ENCODE measurements at regions not wholly inside any gene's neighbourhood (a gene's known extent, or its start where the extent isn't known, plus 50 kb on each side); places are given as distances from the start of the nearest gene placed in this dataset.
"Not testable (repeated sequence)": the region's sequence is repeated elsewhere in the genome, so short reads cannot be mapped to it uniquely, and the experiment has no call there.

GRCh38 chr3:87555290-87555689 is 278.9 kb upstream of the POU1F1 start:
- no peak for TF ChIP-seq CTCF (IDR thresholded peaks at IDR 0.05; ENCODE audit: low read depth, low read length, missing control alignments)
- no peak overlapping the region for H3K4me3 ChIP-seq (ENCODE audit: low read depth, low read length)
- DNase-seq (ENCODE audit: low read depth), result no peak

- TF ChIP-seq CTCF (IDR thresholded peaks at IDR 0.05; ENCODE audit: low read depth, low read length, missing control alignments), result no peak
- no peak overlapping the region for H3K4me3 ChIP-seq (ENCODE audit: low read depth, low read length)
- no peak for DNase-seq (ENCODE audit: low read depth)
Measured at GRCh38 chr3:87553058-87553457, 276.7 kb upstream of the POU1F1 start.

GRCh38 chr3:87550892-87551291 is 274.5 kb upstream of the POU1F1 start:
- no peak for TF ChIP-seq CTCF (IDR thresholded peaks at IDR 0.05; ENCODE audit: low read depth, low read length, missing control alignments)
- DNase-seq (ENCODE audit: low read depth), result no peak
- H3K4me3 ChIP-seq (ENCODE audit: low read depth, low read length), result no peak overlapping the region

GRCh38 chr3:87549208-87549607 is 272.8 kb upstream of the POU1F1 start:
- H3K4me3 ChIP-seq (ENCODE audit: low read depth, low read length), result no peak overlapping the region
- no peak for TF ChIP-seq CTCF (IDR thresholded peaks at IDR 0.05; ENCODE audit: low read depth, low read length, missing control alignments)
- no peak for DNase-seq (ENCODE audit: low read depth)

GRCh38 chr3:87548271-87548670 is 271.9 kb upstream of the POU1F1 start:
- no peak overlapping the region for H3K4me3 ChIP-seq (ENCODE audit: low read depth, low read length)
- no peak for DNase-seq (ENCODE audit: low read depth)
- TF ChIP-seq CTCF (IDR thresholded peaks at IDR 0.05; ENCODE audit: low read depth, low read length, missing control alignments), result no peak

GRCh38 chr3:87546216-87546615 is 269.8 kb upstream of the POU1F1 start:
- DNase-seq (ENCODE audit: low read depth), result no peak
- H3K4me3 ChIP-seq (ENCODE audit: low read depth, low read length), result no peak overlapping the region

GRCh38 chr3:87543408-87543807 is 267.0 kb upstream of the POU1F1 start:
- not testable (repeated sequence) for DNase-seq (ENCODE audit: low read depth); H3K4me3 ChIP-seq (ENCODE audit: low read depth, low read length)

More at GRCh38 chr3:87546216-87546615, 269.8 kb upstream of the POU1F1 start:
- TF ChIP-seq CTCF (IDR thresholded peaks at IDR 0.05; ENCODE audit: low read depth, low read length, missing control alignments), result no peak

GRCh38 chr3:87541723-87542122 is 265.3 kb upstream of the POU1F1 start:
- no peak for TF ChIP-seq CTCF (IDR thresholded peaks at IDR 0.05; ENCODE audit: low read depth, low read length, missing control alignments)
- DNase-seq (ENCODE audit: low read depth), result no peak
- H3K4me3 ChIP-seq (ENCODE audit: low read depth, low read length), result no peak overlapping the region

- H3K4me3 ChIP-seq (ENCODE audit: low read depth, low read length), result not testable (repeated sequence)
Measured at GRCh38 chr3:87538722-87539121, 262.3 kb upstream of the POU1F1 start.

More at GRCh38 chr3:87538722-87539121, 262.3 kb upstream of the POU1F1 start:
- DNase-seq (ENCODE audit: low read depth), result not testable (repeated sequence)
